Skin epidermis (tissue), 12 donors: ENCODE measurements at regions not wholly inside any gene's neighbourhood (a gene's known extent, or its start where the extent isn't known, plus 50 kb on each side); places are given as distances from the start of the nearest gene placed in this dataset.

Source experiments
- H3K27ac ChIP-seq, 21 experiments: fragments of 200-600 bp; sonication (generic) in 11 of 21; one replicate each; pipeline ENCODE4 v1.5.0; 2020; ENCODE audit warnings: mild to moderate bottlenecking in 3 of 21, inconsistent platforms in 2 of 21, moderate library complexity in 2 of 21
- H3K4me3 ChIP-seq, 7 experiments: fragments of 200-600 bp; sonication (generic) in 2 of 7; one replicate each; pipeline ENCODE4 v1.5.0; 2020; ENCODE audit warnings: inconsistent platforms in 2 of 7, mild to moderate bottlenecking in 2 of 7, moderate library complexity in 1 of 7

DNA sequence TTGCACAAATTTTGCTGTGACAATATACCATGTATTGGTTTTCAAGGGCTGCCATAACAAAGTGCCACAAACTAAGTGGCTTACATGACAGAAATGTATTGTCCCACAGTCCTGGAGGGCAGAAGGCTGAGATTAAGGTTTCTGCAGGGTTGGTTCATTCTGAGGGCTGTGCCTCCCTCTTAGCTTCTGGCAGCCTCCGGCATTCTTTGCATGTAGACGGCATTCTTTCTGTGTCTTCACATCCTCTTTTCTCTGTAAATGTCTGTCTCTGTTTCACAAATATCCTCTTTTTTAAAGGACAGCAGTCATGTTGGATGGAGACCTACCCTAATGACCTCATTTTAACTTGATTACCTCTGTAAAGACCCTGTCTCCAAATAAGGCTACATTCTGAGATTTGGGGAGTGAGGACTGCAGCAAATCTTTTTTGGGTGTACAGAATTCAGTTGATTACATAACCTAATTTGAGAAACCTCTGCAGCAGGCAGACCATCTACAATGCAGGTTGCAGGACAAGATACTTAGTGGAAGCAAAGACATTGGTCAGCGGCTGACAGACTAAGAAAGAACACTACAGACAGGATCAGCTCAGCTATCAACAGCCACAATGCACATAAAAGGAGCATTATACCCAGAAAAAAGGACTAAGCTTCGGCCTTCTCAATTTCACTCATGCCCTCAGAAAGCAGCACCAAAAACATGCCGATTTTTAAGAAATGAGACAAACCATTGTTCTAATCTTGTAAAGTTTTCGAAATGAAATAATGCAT lies 84.6 kb upstream of the FAM3C start:
- H3K27ac ChIP-seq: no peak overlapping the region

DNA sequence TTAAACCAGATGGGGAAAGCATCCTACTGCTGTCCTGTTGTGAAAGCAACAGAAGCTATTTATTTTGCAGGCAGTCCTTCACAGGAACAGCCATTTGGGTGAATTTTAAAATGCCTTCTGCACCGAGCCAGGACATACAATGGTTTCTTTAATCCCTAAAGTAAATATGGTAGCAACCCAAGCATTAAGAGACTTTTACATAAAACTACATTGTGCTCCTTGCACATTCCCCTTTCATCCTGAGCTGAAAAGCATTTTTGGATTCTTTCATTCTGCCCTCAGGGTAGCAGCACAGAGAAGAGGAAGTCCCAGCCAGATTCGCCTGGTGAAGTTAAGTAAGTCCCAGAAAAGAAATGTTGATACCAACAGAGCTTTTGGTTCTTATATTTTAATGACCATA lies 84.0 kb upstream of the FAM3C start:
- Histone ChIP-seq H3K27ac (no peak overlapping the region), H3K4me3 (no peak overlapping the region)

More for the DNA sequence above, 84.6 kb upstream of the FAM3C start:
- H3K4me3 ChIP-seq: no peak overlapping the region

DNA sequence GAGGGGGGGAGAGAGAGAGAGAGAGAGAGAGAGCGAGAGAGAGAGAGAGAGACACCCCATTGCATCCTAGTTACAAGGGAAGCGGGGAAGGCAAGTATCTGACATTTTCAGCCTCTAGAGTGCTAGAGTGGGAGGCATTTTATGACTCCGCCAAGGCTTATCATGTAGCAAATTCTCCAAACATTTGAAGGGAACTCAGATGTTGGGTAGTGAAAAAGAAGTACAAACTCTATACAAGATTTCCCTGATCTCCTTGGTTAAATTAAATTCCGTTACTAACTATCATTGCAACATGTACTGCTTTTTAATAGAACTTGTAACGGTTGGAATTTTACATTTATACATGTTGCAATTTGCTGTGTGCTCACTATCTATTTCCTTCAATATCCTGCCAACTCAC lies 83.4 kb upstream of the FAM3C start:
- no peak overlapping the region for H3K4me3 ChIP-seq
- no peak overlapping the region for H3K27ac ChIP-seq

DNA sequence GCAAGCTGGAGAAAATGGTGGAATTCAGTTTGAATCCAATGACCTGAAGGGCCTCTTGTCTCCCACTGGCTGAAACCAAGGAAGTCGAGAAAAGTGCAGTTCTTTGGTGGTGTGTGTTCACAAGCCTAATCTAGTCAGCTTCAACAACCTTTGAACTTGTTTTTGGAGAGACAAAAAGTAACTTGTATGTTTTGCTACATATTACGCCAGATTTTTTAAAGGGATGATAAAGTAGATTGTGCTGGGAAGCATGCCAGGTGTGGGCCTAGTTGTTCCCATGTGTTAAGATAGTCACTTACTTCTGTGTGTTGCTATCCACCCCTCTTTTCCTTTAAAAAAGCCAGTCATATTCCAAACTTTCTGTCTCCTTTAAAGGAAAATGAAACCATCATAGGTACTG lies 79.7 kb upstream of the FAM3C start:
- no peak overlapping the region for H3K4me3 ChIP-seq
- H3K27ac ChIP-seq: no peak overlapping the region

DNA sequence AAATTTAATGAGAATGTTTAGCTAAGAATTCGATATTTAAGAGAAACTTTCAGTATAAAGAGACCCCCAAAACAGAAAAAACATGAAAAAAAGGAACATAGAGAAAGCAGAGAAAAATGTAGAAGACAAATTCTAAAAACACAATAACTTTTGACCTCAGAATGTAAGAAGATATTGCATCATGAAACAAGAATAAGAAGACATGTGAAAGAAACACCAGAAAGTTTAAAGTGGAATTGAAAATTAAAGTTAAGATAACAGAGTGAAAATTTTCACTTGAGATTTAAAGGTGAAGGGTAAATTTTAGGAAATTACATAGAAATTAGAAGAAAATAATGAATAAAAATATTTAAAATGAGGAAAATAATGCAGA lies 78.2 kb upstream of the FAM3C start:
- no peak overlapping the region for H3K4me3 ChIP-seq
- H3K27ac ChIP-seq: no peak overlapping the region

DNA sequence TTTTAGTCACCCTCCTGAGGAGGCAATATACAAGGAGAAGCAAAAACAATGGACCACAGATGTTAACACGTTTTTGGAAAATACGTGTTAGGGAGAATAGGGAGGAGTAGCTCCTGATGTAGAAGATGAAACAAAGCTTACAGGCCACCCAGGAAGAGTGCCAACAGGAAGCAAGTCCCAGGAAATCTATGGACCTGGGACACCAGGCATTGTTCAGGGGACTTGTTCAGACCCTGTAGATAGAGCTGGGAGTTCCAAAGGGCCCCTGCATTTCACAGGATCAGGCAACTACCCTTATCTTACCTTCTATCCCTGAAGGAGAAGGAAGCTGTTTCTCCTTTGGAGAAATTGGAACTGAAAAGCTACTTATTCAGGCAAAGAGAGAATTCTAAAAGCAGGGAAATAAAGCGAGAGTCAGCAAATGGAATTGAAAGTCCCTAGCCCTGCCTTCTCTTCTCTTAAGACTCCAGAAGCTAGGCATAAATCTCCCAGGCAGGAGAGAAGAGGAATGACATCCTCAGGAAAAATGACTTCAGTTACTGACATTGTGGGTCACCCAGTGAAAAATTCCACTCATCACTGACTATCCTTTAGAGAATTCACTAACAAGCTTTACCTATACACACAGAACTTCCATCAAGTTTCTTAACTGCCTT lies 77.7 kb upstream of the FAM3C start:
- Histone ChIP-seq H3K27ac (no peak overlapping the region), H3K4me3 (no peak overlapping the region)

DNA sequence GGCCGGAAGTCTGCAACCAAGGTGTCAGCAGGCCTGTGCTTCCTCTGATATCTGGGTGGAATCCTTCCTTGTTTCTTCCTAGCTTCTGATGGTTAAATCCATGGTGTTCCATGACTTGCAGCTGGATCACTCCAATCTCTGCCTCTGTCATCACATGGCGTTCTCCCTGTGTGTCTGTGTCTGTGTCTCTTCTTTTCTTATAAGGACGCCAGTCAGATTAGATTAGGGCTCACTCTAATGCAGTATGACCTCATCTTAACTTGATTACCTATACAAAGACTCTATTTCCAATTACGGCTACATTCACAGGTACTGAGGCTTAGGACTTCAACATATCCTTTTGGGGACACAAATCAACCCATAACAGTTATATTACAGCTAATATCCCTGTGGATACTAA lies 70.3 kb upstream of the FAM3C start:
- Histone ChIP-seq H3K4me3 (no peak overlapping the region), H3K27ac (no peak overlapping the region)

DNA sequence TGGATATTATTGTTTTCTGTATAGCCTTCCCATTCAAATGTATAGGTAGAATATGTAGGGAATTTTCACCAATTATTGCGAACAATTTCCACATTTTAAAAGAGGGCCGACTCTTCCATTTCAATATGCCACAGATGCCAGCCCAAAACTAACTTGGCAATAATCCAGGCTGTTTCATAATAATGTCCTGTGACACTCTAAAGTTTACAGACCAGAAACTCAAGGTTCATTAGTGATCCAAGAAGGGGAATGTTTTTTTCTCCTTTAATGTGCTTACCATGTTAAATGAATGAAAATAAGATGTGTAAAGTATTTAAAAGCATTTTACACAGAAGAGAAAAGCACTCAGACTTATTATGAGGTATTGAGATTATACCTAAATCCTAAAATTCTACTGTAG lies 63.0 kb upstream of the FAM3C start:
- H3K4me3 ChIP-seq: no peak overlapping the region
- H3K27ac ChIP-seq: no peak overlapping the region

DNA sequence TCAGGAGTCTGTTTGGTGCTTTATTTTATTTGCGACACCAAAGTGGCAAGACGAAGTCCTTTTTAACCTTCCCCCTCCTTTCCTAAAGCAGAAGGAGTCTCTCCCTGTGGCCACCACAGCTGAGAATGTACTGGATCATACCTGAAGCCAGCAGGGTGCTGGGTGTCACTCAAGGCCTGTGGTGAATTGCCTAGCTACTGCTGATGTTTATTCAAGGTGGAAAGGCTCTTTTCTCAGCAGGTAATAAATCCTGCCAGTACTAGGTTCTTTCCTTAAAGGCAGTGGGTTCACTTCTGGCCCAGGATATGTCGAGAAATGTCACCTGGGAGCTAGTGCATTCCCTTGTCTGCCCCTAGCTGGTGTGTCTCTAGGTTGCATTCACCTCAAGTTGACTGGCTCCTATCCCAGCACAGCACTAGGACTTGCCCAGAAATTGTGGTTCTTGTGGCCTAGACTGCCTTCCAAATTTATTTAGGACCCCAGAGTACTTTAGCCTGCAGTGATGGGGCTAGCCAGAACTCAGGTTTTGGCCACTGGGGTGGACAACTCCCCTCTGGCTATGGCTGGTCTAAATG lies 60.8 kb upstream of the FAM3C start:
- Histone ChIP-seq H3K4me3 (no peak overlapping the region), H3K27ac (no peak overlapping the region)

DNA sequence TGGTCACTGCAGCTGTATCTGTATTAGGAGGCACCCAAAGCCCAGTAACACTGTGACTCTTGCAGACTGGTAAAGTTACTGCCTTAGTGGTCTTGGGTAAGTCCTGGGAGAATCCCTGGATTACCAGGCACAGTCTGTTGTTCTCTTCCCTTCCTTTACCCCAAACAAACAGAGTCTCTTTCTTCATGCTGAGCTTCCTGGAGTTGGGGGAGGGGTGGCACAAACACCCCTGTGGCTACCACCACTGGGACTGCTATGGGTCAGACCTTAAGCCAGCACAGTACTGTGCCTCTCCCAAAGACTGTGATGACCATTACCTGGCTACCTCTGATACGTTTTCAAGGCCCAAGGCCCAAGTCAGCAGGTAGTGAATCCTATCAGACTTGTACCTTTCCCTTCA lies 59.9 kb upstream of the FAM3C start:
- Histone ChIP-seq H3K27ac (no peak overlapping the region), H3K4me3 (no peak overlapping the region)

DNA sequence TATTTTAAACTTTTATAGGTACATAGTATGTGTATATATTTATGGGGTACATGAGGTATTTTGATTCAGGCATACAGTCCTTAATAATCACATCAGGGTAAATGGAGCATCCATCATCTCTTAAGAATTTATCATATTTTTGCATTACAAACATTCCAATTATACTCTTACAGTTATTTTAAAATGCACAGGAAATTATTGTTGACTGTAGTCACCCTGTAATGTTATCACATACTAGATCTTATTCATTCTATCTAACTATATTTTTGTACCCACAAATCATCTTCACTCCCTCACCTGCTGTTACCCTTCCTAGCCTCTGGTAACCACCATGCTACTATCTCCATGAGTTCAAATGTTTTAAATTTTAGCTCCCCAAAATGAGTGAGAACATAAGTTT lies 56.3 kb upstream of the FAM3C start:
- H3K27ac ChIP-seq: no peak overlapping the region
- no peak overlapping the region for H3K4me3 ChIP-seq

DNA sequence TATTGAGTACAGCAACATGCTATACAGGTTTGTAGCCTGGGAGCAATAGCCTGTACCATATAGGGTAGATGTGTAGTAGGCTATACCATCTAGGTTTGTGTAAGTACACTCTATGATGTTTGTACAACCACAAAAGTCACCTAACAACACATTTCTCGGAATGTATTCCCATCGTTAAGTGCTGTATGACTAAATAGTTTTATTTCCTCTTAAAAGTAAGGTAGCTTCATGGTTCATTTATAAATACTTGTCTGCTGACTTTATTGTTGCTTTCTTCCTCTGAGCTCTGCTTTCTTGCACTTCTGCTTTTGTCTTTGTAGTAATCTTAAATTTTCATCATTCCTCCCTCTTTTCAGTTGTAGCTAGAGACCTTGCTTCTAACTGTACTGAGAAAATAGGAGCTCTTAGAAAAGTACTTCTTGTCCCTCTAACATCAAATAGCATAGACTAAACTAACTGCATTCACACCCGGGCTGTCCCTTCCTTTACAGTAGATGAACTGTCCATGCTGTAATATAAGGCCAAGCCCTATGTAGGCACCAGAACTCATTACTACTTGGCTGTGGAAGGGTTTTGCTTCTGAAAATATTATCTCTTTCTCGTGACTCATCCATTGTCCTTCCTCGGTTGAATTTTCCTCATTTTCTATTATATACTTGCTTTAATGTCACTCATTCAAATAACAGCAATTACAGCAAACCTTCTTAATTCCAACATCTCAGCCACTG lies 55.4 kb upstream of the FAM3C start:
- Histone ChIP-seq H3K27ac (no peak overlapping the region), H3K4me3 (no peak overlapping the region)

DNA sequence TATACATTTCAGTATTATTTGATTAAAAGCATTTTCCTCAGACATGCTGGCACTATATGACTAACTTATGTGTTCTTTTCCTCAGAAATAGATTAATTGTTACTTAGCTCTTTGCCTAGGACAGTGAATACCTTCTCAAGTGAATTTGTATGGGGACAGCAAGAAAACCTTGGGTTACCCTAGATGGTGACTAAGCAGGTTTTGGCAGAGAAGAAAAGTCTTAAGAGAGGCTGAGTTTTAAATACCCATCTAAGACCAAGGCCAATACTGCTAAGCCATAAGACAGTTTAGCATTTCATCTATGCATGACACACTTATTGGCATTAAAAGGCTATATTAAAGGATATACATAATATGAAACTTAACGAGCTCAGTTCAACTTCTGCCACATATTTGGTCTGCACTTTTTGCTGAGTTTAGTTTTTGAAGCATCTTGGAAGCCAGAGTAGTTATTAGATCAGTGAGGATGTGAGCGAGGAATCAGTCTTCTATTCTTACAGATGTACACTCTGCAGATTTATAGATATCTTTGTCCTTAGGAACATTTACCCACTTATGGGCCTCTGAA lies 54.6 kb upstream of the FAM3C start:
- Histone ChIP-seq H3K27ac (no peak overlapping the region), H3K4me3 (no peak overlapping the region)

DNA sequence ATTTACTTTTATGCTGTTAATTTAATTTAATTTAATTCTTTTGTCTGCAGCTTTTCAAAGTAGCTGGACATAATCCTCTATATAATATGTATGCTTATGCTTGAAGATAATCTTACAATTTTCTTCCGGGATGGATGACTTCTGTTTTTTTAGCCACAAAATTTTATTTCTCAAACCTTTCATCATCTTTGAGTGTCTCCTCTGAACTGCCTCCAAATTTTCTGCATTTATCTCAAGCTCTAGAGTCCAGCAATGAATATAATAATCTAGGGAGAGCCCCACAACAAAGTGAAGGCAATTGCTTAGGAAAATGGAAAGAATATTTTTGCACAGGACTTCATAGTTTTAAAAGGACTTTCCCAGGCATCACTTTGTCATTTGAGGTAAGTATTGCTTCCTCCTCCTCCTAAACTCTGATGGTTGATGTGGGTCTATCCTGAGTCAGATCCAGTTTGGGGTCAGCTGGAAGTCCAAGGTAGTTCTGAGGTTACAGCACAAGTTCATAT lies 53.7 kb upstream of the FAM3C start:
- no peak overlapping the region for H3K27ac ChIP-seq
- no peak overlapping the region for H3K4me3 ChIP-seq

DNA sequence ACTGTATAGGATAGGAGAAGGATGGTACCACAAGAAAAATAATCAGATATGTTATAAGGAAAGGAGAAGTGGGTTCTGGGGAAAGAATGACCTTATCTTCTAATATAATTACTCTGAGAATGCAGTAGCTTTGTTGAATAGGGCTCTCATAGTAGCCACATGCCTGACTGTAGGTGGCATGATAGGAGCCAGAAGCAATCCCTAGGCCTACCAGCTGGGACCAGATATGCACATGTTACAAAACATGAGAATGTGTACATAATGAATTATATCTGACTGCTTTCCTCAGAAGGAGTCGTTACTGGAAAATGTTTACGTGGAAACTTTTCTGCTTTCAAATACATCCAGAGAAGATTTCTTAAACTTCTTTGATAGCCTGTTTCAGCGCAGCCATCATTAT lies 53.2 kb upstream of the FAM3C start:
- Histone ChIP-seq H3K4me3 (no peak overlapping the region), H3K27ac (peak overlapping the region in 2 of 21 experiments; percentile 56 to 69)

DNA sequence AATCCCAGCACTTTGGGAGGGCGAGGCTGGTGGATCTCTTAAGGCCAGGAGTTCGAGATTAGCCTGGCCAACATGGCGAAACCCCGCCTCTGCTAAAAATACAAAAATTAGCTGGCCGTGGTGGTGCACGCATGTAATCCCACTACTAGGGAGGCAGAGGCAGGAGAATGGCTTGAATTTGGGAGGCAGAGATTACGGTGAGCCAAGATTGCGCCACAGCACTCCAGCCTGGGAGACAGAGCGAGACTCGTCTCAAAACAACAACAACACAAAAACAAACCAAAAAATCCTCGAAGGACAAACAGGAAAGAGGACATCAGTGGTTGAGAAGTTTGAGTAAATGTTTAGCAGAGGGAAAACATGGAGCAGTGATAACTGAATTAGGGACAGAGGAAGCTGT lies 52.3 kb upstream of the FAM3C start:
- Histone ChIP-seq H3K4me3 (no peak overlapping the region), H3K27ac (peak overlapping the region in 11 of 21 experiments; percentile 32 to 72 (median 56))

DNA sequence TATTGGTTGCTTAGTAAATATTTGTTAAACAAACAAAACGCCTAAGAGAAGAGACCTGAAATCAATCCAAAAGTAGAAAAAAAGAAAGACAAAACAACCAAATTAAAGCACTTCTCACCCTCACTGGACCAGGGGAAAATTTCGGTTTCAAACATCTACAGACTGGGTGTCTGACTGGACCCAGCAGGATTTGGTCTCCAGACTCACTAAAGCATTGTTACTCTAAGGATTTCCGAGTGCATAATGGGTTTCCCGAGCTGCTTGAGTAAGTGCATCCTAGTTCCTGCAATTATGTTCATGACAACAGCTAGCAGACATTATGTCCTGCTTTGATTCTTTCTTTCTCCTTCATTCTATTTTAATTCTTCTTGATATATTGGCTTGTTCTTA lies 51.8 kb upstream of the FAM3C start:
- peak overlapping the region in 14 of 21 experiments; percentile 26 to 72 (median 52) for H3K27ac ChIP-seq

DNA sequence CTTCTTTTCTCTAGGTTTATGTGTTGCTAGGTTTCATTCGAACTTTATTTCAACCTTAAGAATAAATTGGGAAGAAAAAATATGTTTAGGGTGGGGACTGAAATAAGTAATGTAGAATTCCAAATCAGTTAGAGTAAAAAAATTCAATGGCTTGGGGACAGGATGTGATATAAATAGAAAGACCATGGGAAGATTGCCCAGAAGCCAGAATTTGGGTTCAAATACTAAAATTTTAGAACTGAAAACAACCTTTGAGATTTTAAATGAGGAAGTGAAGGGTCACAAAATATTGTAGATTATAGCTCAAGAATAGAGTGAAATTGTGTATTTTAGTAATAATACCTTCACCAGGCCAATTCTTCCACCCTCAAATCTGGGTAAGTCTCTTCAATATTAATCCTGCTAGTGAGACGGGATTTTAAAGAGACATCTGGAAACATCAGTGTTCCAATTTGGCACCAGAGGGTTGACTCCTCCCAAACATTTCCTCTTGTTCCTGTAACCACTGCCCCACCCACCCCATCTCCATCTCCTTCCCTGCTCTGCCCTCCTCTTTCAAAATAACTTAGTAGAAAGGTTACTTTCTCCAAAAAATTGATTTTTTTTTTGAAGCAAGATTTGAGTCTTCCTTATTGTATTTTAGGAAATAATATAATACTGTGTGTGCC lies 51.3 kb upstream of the FAM3C start:
- H3K27ac ChIP-seq: peak overlapping the region in 14 of 21 experiments; percentile 12 to 72 (median 52)
- no peak overlapping the region for H3K4me3 ChIP-seq

More for the DNA sequence above, 51.8 kb upstream of the FAM3C start:
- no peak overlapping the region for H3K4me3 ChIP-seq

DNA sequence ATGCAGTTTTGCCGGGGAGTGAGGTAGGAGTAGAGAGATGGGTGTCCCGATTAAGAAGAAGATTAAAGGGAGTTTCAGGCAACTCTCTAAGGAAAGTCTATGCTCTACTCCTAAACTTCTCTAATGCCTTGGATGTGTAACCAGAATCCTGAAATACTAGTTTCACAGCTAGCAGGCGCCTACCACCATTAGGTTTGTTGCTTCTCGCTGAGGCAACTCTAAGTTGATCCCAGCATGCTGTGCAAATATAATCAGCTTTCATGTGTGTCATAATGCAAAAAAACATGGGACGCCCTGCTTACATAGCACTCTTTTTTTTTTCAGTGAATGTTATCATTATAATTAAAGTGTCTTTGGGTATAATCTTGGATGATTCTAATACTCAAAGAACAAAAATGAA lies 50.4 kb upstream of the FAM3C start:
- Histone ChIP-seq H3K27ac (peak overlapping the region in 13 of 21 experiments; percentile 3 to 68 (median 56)), H3K4me3 (no peak overlapping the region)
